NT2/D1 (cell line): ENCODE measurements at regions not wholly inside any gene's neighbourhood (a gene's known extent, or its start where the extent isn't known, plus 50 kb on each side); places are given as distances from the start of the nearest gene placed in this dataset.
"Not testable (repeated sequence)": the region's sequence is repeated elsewhere in the genome, so short reads cannot be mapped to it uniquely, and the experiment has no call there.

Experiments used
- DNase-seq: peaks from one replicate; pipeline ENCODE4 v3.0.0-alpha.2; 2011; ENCODE audit warnings: low read depth, low spot score
- H3K27me3 ChIP-seq: 2 replicates; pipeline ENCODE4 v1.6.0; 2011; ENCODE audit warnings: mild to moderate bottlenecking; ENCODE audit not compliant: insufficient read length, insufficient read depth
- H3K36me3 ChIP-seq: 2 replicates; pipeline ENCODE4 v1.6.1; 2011; ENCODE audit warnings: mild to moderate bottlenecking, low read length, mixed read lengths; ENCODE audit not compliant: insufficient read depth, insufficient read length
- H3K4me1 ChIP-seq: 2 replicates; pipeline ENCODE4 v1.5.1; 2011; ENCODE audit not compliant: insufficient read depth, insufficient read length
- H3K4me3 ChIP-seq: 2 replicates; pipeline ENCODE4 v1.5.1; 2011; ENCODE audit warnings: low read depth; ENCODE audit not compliant: insufficient read length
- H3K9ac ChIP-seq: 2 replicates; pipeline ENCODE4 v1.6.0; 2011; ENCODE audit warnings: low read depth; ENCODE audit not compliant: insufficient read length
- H3K9me3 ChIP-seq: 2 replicates; pipeline ENCODE4 v1.5.1; 2011; ENCODE audit warnings: mild to moderate bottlenecking, low read length; ENCODE audit not compliant: insufficient read depth
- SUZ12 ChIP-seq: IDR thresholded peaks from 2 replicates; pipeline ENCODE4 v1.6.1; 2011; ENCODE audit not compliant: insufficient read length, insufficient read depth; ENCODE audit errors: extremely low read depth
- YY1 ChIP-seq: IDR thresholded peaks from 2 replicates; pipeline ENCODE4 v1.6.1; 2011; ENCODE audit not compliant: insufficient read length, insufficient read depth
- ZNF274 ChIP-seq: IDR thresholded peaks from 2 replicates; pipeline ENCODE4 v1.6.1; 2011; ENCODE audit warnings: mild to moderate bottlenecking, low read depth, low read length

DNA sequence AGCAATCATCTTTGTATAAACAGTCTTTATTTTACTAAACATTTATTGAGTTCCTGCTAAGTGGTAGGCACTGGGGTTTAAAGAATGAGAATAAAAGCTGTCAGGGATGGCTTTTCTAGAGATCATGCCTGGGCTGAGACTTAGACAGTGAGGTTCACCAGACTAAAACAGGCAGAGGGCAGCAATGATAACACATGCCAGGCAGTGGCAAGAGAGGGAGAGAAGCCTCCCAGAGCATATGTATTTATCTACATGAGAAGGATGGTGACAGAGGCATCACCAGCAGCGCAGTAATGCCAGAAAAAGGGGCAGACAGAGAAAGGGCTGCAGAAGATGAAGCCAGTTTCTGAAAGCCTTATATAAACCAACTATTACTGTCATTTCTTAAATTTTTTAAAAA is 121.0 kb upstream of the CCDC180 start:
- Histone ChIP-seq H3K9ac (no peak overlapping the region), H3K4me3 (no peak overlapping the region), H3K4me1 (no peaks in the 10 kb centered on the region), H3K27me3 (no peaks in the 10 kb centered on the region), H3K36me3 (peaks cover 7% of the 10 kb centered on the region), H3K9me3 (no peaks in the 10 kb centered on the region)
- no peak for DNase-seq
- TF ChIP-seq YY1 (no peak), SUZ12 (no peak), ZNF274 (no peak)

DNA sequence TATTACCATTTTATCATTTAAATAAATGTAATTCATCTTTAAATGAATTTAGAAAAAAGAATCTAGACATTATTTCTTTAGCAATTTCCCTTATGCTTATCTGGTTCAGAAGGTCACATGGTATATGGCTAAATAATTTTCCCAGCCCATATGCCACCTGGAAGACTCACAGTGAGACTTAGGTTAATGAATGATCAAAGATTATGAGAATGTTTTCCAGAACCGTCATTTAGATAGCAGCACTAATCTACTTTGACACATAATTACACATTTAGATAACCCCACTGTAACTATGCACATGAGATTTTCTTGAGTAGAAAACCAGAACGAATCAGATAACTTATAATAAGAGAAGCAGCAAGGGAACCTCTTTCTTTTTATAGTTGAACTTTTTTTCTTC is 124.9 kb upstream of the CCDC180 start:
- not testable (repeated sequence) for H3K36me3 ChIP-seq, H3K9ac ChIP-seq, H3K9me3 ChIP-seq, H3K4me3 ChIP-seq, H3K27me3 ChIP-seq, H3K4me1 ChIP-seq, DNase-seq

DNA sequence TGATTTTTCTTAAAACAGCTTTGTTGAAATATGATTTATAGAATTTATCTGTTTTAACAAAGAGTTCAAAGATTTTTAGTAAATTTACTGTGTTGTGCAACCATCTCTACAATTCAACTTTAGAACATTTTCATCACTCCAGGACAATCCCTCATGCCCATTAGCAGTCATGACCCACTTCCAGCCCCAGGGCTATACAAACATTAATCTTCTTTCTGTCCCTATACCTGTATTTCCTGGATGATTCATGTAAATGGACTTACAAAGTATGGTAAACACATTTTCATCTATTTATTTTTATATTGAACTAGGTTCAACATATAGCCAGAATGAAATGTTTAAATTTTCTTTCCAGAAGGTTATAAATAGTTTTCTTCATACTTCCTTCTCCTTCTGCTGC is 127.8 kb upstream of the CCDC180 start:
- no peaks in the 10 kb centered on the region for H3K27me3 ChIP-seq
- TF ChIP-seq SUZ12 (no peak), YY1 (no peak), ZNF274 (no peak)
- no peak overlapping the region for H3K4me3 ChIP-seq
- H3K36me3 ChIP-seq: peaks cover 2% of the 10 kb centered on the region
- H3K9me3 ChIP-seq: no peaks in the 10 kb centered on the region
- no peaks in the 10 kb centered on the region for H3K4me1 ChIP-seq
- no peak overlapping the region for H3K9ac ChIP-seq
- no peak for DNase-seq

DNA sequence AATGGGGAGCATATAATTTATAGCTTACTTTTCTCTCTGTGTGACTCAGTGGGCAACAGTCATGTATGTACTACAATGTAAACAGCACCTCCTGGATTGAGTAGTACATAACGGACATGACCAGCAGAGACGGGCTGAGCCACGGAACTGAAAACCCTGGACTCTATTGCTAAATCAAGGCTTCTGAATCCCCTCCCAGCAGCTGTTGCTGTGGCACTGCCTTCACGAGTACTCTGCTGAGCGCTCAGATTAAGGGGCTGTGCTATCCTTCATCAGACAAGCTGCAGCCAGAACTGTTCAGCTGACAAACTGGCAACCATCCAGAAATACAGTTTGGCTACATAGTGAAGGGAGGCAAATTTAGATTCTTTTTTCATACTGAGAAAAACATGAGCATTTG is 131.3 kb upstream of the CCDC180 start:
- TF ChIP-seq ZNF274 (no peak), SUZ12 (no peak), YY1 (no peak)
- H3K27me3 ChIP-seq: no peaks in the 10 kb centered on the region

DNA sequence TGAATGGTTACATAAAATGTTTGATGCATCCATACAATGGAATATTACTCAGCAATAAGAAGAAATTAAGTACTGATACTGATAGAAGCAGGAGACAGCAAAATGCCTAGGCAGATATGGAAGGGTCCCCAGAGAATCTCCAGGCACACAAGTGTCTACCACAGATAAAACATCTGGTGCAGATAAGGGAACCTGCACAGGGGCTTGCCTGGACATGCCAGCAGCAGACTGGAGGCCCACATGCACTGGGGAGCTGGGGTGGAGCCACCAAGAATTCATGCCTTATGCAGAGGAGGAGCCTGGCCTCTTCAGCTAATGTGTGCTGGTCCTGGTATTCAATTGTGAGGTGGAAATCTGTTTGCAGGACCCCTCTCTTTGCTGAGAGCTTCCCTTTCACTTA is 129.2 kb upstream of the CTSV start:
- not testable (repeated sequence) for DNase-seq, H3K4me1 ChIP-seq, H3K36me3 ChIP-seq, H3K9me3 ChIP-seq, H3K9ac ChIP-seq, H3K4me3 ChIP-seq, H3K27me3 ChIP-seq

More for the DNA sequence above, 131.3 kb upstream of the CCDC180 start:
- Histone ChIP-seq H3K9ac (no peak overlapping the region), H3K4me1 (no peaks in the 10 kb centered on the region), H3K4me3 (no peak overlapping the region), H3K36me3 (peaks cover 2% of the 10 kb centered on the region), H3K9me3 (no peaks in the 10 kb centered on the region)
- no peak for DNase-seq

DNA sequence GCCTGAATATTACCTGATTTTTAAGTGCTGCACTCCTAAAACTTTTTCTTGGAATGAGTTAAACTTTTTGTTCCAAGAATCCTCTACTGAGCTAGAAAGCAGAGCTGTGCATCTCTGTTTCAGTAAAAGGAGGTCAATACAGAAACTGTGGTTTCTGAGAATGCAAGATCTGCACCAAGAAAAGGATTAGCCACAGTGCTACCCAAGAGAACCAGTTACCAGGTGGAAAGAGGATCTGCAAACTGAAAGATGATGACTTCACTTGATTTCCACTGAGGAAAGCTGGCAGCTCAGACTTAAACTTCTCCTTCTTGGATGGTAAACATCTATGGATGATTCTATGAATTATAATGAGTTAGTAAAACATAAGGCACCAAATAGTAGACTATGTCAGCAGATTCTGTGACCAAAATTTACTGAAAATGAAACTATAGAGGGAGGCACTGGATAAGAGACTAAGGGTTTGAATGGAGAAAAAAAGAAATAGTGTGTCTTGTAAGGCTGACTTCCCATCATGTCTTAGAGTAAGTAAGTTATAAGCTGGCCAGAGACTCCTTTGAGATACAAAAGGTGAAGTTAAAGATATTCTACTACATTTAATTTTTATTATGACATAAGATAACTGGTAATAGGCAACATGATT is 127.7 kb upstream of the CTSV start:
- not testable (repeated sequence) for H3K9me3 ChIP-seq, H3K4me1 ChIP-seq, DNase-seq, H3K27me3 ChIP-seq, H3K9ac ChIP-seq, H3K36me3 ChIP-seq, H3K4me3 ChIP-seq

DNA sequence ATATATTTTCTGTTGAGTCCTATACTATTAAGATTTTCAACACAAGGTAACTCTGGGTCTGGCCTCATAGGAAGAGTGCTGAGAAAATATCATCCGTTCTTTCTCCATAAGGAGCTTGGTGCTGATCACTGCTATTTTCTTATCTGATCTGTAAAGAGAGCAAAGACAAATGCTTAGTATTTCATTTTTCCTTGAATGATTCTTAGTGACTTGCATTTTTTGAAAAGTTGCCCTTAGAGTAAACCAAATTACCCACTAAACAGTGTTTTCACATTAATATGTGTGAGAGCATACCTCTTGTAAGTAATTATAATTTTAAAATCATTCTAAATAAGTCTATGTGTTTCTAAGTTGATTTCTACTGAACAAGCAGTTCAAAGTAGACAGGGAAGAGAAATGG is 121.3 kb upstream of the CTSV start:
- Histone ChIP-seq H3K9me3 (no peaks in the 10 kb centered on the region), H3K36me3 (no peaks in the 10 kb centered on the region), H3K27me3 (no peaks in the 10 kb centered on the region), H3K9ac (no peak overlapping the region), H3K4me3 (no peak overlapping the region), H3K4me1 (no peaks in the 10 kb centered on the region)
- no peak for DNase-seq
- TF ChIP-seq ZNF274: no peak

DNA sequence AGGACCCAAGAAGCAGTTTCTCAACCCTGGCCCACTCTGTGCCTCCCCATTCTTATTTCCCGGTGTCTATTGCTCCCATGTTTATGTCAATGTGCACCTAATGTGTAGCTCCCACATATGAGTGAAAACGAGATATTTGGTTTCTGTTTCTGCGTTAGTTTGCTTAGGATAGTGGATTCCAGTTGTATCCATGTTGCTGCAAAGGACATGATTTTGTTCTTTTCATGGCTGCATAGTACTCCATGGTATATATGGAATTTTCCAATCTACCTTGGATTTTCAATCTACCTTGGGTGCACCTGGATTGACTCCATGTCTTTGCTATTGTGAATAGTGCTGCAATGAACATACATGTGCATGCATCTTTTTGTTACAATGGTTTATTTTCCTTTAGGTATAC is 119.8 kb upstream of the CTSV start:
- peaks cover 13% of the 10 kb centered on the region for H3K36me3 ChIP-seq
- not testable (repeated sequence) for DNase-seq, H3K27me3 ChIP-seq, H3K4me3 ChIP-seq, H3K4me1 ChIP-seq, H3K9me3 ChIP-seq, H3K9ac ChIP-seq

DNA sequence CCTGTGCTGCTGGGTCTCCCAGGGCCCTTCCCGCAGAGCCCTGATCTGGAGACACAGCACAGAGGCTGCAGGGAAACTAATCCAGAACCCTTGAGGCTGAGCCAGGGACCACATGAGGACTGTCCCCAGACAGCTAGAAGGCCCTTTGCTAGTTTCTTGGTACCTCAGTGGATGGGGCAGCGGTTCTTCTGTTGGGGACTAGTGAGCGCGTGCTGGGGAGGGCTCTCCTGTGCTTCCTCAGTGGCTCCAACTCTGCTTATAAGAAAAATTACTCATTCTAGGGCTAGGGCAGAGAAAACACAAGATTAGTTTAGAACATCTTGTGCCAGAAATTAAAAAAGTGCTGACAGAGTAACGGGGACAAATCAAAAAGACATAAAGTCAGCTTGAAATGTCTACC is 116.5 kb upstream of the CTSV start:
- not testable (repeated sequence) for DNase-seq, H3K4me3 ChIP-seq, H3K4me1 ChIP-seq, H3K9ac ChIP-seq, H3K27me3 ChIP-seq, H3K9me3 ChIP-seq
- peaks cover 30% of the 10 kb centered on the region for H3K36me3 ChIP-seq
